ENCODE measurements at regions not wholly inside any gene's neighbourhood (a gene's known extent, or its start where the extent isn't known, plus 50 kb on each side); places are given as distances from the start of the nearest gene placed in this dataset.

DNA sequence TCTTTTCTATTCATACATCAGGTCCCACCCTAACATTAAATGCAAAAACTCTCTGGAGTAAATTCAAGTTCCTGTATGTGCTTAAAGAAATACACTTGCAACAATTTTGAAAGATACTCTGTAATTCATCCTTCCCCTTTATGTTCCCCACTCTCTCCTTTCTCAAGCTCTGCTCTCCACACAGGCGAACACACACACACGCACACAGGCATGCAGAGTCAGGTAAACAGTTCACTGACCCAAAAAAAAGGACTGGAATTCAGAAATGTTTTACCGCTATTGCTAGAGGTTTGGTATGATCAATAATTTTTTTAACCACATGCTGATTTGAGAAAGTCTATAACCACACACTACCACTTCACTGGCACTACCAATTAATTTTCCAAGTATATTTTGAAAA is 152.4 kb upstream of the TMCC3 start:
- Histone ChIP-seq H3K4me1 (ENCODE audit: control insufficient read depth, extremely low read depth, insufficient read depth, low read length) (peaks cover 8% of the 10 kb centered on the region), H3K4me2 (ENCODE audit: insufficient read depth, low read length) (no peak overlapping the region), H3K4me3 (replicated peaks in 1 of 3; ENCODE audit: insufficient read depth in 1 of 3, low read depth in 1 of 3, low read length in 3 of 3) (no peak overlapping the region), H3K27me3 (ENCODE audit: control insufficient read depth in 2 of 2, insufficient read depth in 2 of 2, low read length in 2 of 2) (no peaks in the 10 kb centered on the region), H2AFZ (ENCODE audit: low read depth, low read length) (no peak overlapping the region), H3K9me1 (replicated peaks; ENCODE audit: control insufficient read depth, extremely low read depth, insufficient read depth, low read length) (no peaks in the 10 kb centered on the region), H3K9me3 (replicated peaks; ENCODE audit: control insufficient read depth, insufficient read depth, low read length) (no peaks in the 10 kb centered on the region), H3K36me3 (ENCODE audit: control insufficient read depth in 2 of 2, extremely low read depth in 1 of 2, insufficient read depth in 2 of 2, low read length in 2 of 2) (no peaks in the 10 kb centered on the region), H4K20me1 (replicated peaks; ENCODE audit: control insufficient read depth, extremely low read depth, insufficient read depth, low read length) (no peaks in the 10 kb centered on the region), H3K9ac (replicated peaks; ENCODE audit: extremely low read depth, insufficient read depth, low read length) (no peak overlapping the region), H3K79me2 (ENCODE audit: control insufficient read depth, insufficient read depth, low read length) (no peaks in the 10 kb centered on the region), H3K27ac (ENCODE audit: insufficient read depth, low read depth, low read length) (no peak overlapping the region)
- intact Hi-C loops (cut with micrococcal nuclease) (no loop called here), dilution Hi-C loops (cut with MboI; ENCODE audit: extremely low pct_ligation_motif_present, low sequenced_read_pairs) (no loop called here)
- POLR2A ChIA-PET = no interaction called here
- DNase-seq (ENCODE audit: low read depth, low spot score) (no peak), FAIRE-seq (no peak)
- CTCF ChIA-PET = no interaction called here
- no TSS peak for BruUV-seq (replicated peaks)
- TF ChIP-seq FOS (IDR thresholded peaks at IDR 0.05; ENCODE audit: borderline replicate concordance, insufficient read depth, low read length) (no peak), MYC (IDR thresholded peaks at IDR 0.05; ENCODE audit: low read depth, low read length) (no peak), GATA2 (IDR thresholded peaks at IDR 0.05; ENCODE audit: insufficient read depth, insufficient read length, low read depth, low read length) (no peak), JUN (IDR thresholded peaks at IDR 0.05; ENCODE audit: borderline replicate concordance, insufficient read depth, insufficient read length, low read depth) (no peak), POLR2AphosphoS5 (IDR thresholded peaks at IDR 0.05; ENCODE audit: insufficient read depth, low read depth, low read length) (no peak), POLR2A (IDR thresholded peaks at IDR 0.05; ENCODE audit: low read depth, low read length) (no peak), EZH2 (IDR thresholded peaks at IDR 0.05; ENCODE audit: borderline replicate concordance, low read depth, low read length, severe bottlenecking) (no peak)
- TF ChIP-seq, protein P1, sequence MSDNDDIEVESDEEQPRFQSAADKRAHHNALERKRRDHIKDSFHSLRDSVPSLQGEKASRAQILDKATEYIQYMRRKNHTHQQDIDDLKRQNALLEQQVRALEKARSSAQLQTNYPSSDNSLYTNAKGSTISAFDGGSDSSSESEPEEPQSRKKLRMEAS (IDR thresholded peaks at IDR 0.05; ENCODE audit: insufficient read depth, insufficient read length) = no peak
- TF ChIP-seq, protein P2, sequence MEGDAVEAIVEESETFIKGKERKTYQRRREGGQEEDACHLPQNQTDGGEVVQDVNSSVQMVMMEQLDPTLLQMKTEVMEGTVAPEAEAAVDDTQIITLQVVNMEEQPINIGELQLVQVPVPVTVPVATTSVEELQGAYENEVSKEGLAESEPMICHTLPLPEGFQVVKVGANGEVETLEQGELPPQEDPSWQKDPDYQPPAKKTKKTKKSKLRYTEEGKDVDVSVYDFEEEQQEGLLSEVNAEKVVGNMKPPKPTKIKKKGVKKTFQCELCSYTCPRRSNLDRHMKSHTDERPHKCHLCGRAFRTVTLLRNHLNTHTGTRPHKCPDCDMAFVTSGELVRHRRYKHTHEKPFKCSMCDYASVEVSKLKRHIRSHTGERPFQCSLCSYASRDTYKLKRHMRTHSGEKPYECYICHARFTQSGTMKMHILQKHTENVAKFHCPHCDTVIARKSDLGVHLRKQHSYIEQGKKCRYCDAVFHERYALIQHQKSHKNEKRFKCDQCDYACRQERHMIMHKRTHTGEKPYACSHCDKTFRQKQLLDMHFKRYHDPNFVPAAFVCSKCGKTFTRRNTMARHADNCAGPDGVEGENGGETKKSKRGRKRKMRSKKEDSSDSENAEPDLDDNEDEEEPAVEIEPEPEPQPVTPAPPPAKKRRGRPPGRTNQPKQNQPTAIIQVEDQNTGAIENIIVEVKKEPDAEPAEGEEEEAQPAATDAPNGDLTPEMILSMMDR (IDR thresholded peaks at IDR 0.05; ENCODE audit: extremely low read depth in 1 of 2, insufficient read depth in 1 of 2, low read depth in 1 of 2, low read length in 2 of 2) = no peak
